ENCODE measurements at regions not wholly inside any gene's neighbourhood (a gene's known extent, or its start where the extent isn't known, plus 50 kb on each side); places are given as distances from the start of the nearest gene placed in this dataset.

- TF ChIP-seq CTCF (IDR thresholded peaks at IDR 0.05) (no peak), POLR2A (IDR thresholded peaks at IDR 0.05) (no peak)
These were observed 289.1 kb downstream of the GJA1 start for GRCh38 chr6:121724576-121724975.

Data from heart left ventricle (tissue), 13 donors.